LNCaP clone FGC (cell line): ENCODE measurements at regions not wholly inside any gene's neighbourhood (a gene's known extent, or its start where the extent isn't known, plus 50 kb on each side); places are given as distances from the start of the nearest gene placed in this dataset.

Experiments
- DNase-seq: peaks from one replicate; pipeline ENCODE4 v3.0.0-alpha.2; 2011; ENCODE audit warnings: low read depth
- H3K4me3 ChIP-seq: 2 replicates; pipeline ENCODE4 v1.5.1; 2011; ENCODE audit warnings: mild to moderate bottlenecking, low read depth, low read length, control low read depth
- TF ChIP-seq, protein P1 (sequence below): IDR thresholded peaks from 2 replicates; pipeline ENCODE4 v1.5.1; 2012; ENCODE audit warnings: mild to moderate bottlenecking; ENCODE audit not compliant: control insufficient read depth, insufficient read depth; ENCODE audit errors: extremely low read depth

DNA sequence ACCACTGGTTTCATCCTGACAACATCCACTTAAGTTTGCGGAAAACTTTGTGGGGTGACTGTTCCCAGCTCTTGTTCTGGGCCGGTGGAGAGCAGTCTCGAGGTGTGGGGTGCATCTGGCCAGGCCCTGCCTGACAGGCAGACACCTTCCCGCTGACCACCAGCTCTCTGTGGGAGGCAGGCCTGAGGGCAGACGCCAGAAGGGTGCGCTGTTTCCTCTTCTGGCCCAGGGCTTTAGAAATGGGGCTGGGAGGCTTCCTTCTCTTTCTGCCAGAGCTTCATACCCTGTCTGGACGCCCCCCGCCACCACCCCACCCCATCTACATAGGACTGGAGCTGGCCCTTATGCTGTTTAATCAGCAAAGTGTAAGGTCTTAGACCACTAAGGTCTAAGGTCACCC, 263.8 kb downstream of the LOXHD1 start:
- TF ChIP-seq, protein P1, sequence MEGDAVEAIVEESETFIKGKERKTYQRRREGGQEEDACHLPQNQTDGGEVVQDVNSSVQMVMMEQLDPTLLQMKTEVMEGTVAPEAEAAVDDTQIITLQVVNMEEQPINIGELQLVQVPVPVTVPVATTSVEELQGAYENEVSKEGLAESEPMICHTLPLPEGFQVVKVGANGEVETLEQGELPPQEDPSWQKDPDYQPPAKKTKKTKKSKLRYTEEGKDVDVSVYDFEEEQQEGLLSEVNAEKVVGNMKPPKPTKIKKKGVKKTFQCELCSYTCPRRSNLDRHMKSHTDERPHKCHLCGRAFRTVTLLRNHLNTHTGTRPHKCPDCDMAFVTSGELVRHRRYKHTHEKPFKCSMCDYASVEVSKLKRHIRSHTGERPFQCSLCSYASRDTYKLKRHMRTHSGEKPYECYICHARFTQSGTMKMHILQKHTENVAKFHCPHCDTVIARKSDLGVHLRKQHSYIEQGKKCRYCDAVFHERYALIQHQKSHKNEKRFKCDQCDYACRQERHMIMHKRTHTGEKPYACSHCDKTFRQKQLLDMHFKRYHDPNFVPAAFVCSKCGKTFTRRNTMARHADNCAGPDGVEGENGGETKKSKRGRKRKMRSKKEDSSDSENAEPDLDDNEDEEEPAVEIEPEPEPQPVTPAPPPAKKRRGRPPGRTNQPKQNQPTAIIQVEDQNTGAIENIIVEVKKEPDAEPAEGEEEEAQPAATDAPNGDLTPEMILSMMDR = no peak
- no peak for DNase-seq

DNA sequence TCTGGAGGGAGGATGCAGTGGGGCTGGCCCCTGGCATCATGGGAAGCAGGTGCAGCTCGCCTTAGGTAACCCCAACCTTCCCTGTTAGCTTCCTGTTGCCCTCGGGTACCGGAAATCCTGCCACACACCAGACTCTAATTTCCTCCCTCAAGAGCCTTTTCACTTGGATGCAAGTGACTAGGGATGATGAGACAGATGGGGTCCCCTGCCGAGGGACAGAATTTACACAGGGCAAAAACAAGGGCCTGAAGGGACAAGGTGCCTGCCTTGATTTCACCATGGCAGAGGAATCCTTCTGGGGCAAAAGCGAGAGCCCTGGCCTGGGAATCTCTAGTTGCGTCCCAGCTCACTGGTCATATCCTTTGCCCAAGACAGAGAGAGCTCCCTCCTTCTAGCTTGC, 263.1 kb downstream of the LOXHD1 start:
- H3K4me3 ChIP-seq = no peak overlapping the region
- TF ChIP-seq, protein P1 = no peak
- DNase-seq = no peak

More for the DNA sequence above, 263.8 kb downstream of the LOXHD1 start:
- no peak overlapping the region for H3K4me3 ChIP-seq

DNA sequence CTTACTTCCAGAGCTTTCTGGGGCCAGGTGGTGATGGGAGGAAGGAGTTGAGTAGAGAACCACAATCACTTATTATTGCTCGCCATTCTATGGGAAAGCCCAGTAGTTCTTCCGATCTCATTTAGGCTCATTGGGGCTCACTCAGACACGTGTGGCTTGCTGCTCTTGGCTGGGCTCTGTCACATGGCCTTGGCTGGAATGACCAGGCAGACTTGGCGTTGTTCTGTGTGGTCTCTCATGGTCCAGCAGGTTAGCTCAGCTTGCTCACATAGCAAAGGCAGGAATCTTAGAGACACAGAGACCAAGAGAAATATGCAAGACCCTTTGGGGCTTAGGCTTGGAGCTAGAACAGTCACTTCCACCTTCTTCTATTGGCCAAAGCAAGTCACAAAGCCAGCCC, 261.2 kb downstream of the LOXHD1 start:
- DNase-seq = no peak
- H3K4me3 ChIP-seq = no peak overlapping the region
- TF ChIP-seq, protein P1 = no peak

DNA sequence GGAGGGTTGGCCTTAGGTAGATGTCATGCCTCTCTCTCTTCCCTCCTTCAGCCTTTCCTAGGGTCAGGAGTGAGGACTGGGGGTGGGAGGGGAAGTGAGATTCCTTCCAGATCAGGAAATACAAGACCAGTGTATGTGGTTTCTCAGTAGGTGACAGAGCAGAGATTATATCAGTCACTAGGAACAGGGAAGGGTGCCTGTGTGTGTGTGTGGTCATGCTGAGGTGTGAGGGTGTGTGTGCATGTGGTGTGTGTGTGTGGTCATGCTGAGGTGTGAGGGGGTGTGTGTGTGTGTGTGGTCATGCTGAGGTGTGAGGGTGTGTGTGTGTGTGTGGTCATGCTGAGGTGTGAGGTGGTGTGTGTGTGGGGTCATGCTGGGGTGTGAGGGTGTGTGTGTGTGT, 259.8 kb downstream of the LOXHD1 start:
- no peak for DNase-seq
- H3K4me3 ChIP-seq = no peak overlapping the region
- TF ChIP-seq, protein P1 = no peak

GRCh38 chr18:46398005-46398404, 259.0 kb downstream of the LOXHD1 start:
- TF ChIP-seq, protein P1 = no peak
- DNase-seq = no peak

DNA sequence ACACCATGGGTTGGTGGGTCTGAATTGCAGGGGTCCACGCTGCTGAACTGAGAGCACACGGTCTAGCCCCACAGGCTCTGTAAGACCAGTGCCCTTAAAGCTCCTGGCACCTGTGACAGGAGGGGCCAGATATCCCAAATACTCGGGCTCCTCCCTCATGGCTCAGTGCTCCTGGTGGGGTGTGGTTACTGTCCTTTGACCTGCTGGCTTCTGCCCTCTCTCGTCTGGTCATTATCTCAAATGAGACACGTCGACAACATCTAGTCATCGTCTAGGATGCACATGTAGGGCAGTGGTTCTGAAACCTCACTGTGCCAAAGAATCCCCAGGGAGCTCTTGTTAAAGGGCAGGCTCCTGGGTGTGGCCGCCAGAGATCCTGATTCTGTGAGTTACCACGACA, 258.4 kb downstream of the LOXHD1 start:
- no peak for DNase-seq
- no peak overlapping the region for H3K4me3 ChIP-seq
- TF ChIP-seq, protein P1 = no peak

More at GRCh38 chr18:46398005-46398404, 259.0 kb downstream of the LOXHD1 start:
- no peak overlapping the region for H3K4me3 ChIP-seq

GRCh38 chr18:46399303-46399702, 257.7 kb downstream of the LOXHD1 start:
- no peak for DNase-seq
- TF ChIP-seq, protein P1 = no peak

More at GRCh38 chr18:46399303-46399702, 257.7 kb downstream of the LOXHD1 start:
- no peak overlapping the region for H3K4me3 ChIP-seq
